HG02870 (cell line): ENCODE measurements at regions not wholly inside any gene's neighbourhood (a gene's known extent, or its start where the extent isn't known, plus 50 kb on each side); places are given as distances from the start of the nearest gene placed in this dataset.

ENCODE experiments used
- ATAC-seq: cut with Tn5 transposase; IDR thresholded peaks from one replicate; pipeline ENCODE4 v1.9.1; 2021; ENCODE audit warnings: mild to moderate bottlenecking, moderate library complexity; ENCODE audit not compliant: unreplicated experiment

- no peak for ATAC-seq
Observed at GRCh38 chr16:48105976-48106375, 49.8 kb downstream of the ABCC12 start.

- no peak for ATAC-seq
Observed at GRCh38 chr16:48105456-48105855, 50.3 kb downstream of the ABCC12 start.

DNA sequence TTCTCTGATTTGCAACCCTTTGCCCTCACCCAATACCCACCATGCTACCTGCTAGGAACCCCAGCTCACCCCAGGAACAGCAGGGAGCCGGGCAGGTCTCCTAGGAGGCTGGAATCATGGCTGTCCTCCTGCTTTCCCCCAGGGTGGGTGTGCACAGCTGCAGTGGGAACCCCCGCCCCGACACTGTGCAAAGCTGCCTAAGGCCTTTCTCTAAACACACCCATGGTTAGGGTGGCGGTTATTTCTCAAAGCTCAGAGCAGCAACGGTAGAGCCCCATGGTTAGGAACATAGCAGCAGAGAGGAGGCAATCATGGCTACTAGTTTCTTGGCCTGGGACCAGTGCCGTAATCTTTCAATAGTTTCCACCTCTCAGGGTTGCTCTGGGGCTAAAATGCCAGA lies 52.2 kb downstream of the ABCC12 start:
- no peak for ATAC-seq

DNA sequence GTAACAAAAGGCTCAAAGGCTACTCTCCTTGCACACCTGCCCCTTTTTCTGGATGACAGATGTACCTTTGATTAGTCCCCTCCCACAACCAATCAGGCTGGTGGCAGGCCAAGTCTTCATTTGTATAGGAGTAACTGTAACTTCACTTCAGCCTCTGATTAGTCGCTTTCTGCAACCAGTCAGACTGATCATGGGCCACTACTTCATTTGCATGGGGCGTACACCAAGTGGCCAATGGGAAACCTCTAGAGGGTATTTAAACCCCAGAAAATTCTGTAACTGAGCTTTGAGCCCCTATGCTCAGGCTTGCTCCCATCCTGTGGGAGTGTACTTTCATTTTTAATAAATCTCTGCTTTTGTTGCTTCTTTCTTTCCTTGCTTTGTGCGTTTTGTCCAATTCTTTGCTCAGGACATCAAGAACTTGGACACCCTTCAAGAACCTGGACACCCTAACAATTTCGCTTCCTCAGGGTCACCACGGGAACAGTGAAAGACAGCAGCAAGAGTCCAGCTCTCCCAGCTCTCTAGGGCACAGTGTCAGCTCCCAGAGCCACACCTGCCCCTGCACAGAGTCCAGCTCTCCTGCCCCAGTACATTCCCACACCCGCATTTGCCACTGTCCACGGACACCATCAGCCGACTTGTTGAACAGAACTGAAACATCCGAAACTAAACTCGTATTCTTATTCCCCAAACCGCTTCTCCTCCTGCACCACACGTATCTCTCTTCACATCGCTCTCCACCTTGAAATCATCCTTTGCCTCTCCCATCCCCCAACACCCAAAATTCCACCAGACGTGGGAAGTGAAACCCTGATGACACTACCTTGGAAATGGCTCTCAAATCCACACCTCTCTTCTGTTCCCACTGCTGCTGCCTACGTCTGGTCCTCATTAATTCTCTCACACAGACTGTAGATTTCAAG lies 53.4 kb downstream of the ABCC12 start:
- no peak for ATAC-seq

GRCh38 chr16:48101069-48101674 lies 54.6 kb downstream of the ABCC12 start:
- peak; percentile 86 for ATAC-seq

DNA sequence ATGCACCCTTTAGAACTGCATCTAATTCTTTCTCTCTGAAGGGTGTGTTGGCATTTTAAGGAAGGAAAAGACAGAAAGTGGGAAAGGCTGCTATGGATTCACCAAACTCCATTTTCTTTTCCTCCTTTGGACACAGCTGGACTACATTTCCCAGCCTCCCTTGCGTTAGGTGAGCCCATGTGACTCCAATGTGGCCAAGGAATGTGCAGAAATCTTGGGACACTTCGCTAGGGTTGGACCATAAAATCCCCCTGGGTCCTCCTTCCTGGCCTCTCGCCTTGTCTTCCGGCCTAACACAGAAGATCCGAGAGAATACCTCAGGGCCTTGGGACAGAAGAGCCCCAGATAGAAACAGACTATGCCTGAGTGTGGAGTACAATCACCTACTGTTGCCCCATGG lies 56.3 kb downstream of the ABCC12 start:
- no peak for ATAC-seq

GRCh38 chr16:48098472-48098871 lies 57.3 kb downstream of the ABCC12 start:
- no peak for ATAC-seq

DNA sequence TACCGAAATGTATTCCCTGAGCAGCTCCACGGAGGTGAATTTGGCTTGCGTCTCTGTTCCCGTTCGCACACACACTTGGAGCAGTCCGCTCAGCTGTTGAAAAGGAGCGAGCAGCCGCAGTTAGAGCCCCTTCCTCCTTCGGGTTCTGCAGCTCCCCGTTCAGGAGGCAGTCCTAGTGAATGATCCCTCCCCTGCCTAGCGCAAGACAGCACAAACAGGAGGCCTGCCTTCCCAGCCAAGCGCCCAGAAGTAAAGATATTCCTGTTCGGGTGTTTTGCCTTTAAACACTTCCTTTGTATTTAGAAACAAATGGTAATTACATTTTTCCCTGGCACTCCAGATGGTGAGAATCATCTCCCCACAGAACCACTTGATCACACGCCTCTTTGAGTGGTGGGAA lies 64.7 kb downstream of the ABCC12 start:
- ATAC-seq = no peak

DNA sequence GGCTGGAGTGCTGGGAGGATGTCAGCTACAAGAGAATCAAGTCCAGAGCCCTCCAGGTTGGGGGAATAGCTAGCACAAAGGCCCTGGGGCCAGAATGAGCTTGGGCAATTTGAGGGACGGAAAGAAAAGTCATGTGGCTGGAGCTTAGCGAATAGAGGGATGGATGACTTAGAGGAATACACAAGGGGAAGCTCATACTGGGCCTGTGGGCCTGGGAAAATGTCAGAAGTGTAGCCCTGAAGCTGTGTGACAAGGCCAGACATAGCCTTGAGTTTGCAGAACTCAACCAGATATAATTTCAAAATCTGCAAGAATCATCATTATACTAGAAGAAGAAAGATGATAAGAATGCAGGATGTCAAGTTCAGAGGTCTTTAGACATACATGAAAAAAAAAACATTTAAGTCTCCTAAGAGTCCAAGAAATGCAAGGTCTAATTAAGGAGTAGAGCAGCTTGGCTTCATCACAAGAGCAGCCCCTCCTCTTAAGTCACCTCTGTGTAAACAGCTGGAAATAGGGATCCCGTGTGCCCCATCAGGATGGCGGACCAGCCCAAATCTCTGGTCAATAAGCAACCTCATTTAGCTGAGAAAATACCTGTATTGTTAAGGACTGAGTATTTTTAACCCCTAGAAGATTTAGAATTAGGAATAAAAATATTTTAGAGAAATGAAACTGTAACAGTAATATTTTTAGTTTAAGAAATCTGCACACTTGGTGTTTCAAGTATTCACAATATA lies 66.6 kb downstream of the ABCC12 start:
- no peak for ATAC-seq

GRCh38 chr16:48087639-48088038 lies 68.2 kb downstream of the ABCC12 start:
- ATAC-seq = no peak

- no peak for ATAC-seq
Observed at GRCh38 chr16:48086422-48086821, 69.4 kb downstream of the ABCC12 start.

GRCh38 chr16:48085729-48086128 lies 70.1 kb downstream of the ABCC12 start:
- ATAC-seq = no peak

GRCh38 chr16:48084826-48085225 lies 71.0 kb downstream of the ABCC12 start:
- ATAC-seq = no peak

DNA sequence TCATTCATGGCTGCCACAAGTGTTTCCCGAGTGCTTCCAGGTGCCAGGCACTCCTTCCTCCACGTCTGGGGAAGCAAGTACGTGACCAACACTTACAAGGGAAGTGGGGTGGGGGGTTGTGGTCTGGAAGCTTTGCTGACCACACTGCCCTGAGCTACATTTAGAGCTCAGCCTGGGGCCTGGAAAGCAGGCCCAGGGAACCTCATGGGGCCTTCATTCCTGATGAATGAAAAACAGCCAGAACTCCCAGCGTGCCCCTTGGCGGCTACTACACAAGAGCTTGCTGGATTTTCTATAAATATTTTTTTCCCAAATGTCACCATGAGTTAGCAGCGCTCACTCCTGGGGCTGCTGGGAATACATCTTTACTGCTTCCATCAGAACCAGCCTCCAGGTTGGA lies 73.3 kb downstream of the ABCC12 start:
- ATAC-seq = no peak

GRCh38 chr16:48081656-48082055 lies 74.1 kb downstream of the ABCC12 start:
- no peak for ATAC-seq

GRCh38 chr16:48076455-48077012 lies 79.3 kb downstream of the ABCC12 start:
- no peak for ATAC-seq

GRCh38 chr16:48075398-48075797 lies 80.4 kb downstream of the ABCC12 start:
- no peak for ATAC-seq

DNA sequence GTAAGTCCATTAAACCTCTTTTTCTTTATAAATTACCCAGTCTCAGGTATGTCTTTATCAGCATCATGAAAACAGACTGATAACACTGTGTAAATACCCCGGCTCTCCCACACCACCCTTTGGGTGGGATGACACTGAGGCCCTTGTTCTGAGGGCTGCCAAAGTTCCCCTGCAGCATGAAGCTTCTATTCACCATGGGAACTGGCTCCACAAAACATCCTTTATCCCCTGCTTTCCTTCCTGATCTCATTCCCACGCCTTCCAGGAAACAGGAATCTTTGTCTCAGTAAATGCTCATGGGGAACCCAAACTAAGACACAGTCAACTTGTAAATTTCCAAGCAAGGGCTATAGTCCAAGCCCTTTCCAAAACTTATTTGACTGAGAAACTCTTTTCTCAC lies 88.4 kb downstream of the ABCC12 start:
- no peak for ATAC-seq

DNA sequence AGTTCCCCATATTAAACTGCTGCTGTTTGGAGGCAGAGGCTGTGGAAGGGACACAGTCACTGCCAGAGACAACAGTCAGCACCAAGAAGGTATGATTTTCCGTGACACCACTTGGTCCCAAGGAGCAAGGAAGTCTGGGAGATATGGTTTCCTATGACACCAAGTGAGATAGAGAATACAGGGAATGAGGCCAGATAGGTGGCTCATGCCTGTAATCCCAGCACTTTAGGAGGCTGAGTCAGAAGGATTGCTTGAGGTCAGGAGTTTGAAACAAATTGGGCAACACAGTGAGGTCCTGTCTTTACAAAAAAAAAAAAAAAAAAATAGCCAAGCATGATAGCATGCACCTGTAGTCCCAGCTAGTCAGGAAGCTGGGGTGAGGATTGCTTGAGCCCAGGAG lies 90.8 kb downstream of the ABCC12 start:
- ATAC-seq = no peak

DNA sequence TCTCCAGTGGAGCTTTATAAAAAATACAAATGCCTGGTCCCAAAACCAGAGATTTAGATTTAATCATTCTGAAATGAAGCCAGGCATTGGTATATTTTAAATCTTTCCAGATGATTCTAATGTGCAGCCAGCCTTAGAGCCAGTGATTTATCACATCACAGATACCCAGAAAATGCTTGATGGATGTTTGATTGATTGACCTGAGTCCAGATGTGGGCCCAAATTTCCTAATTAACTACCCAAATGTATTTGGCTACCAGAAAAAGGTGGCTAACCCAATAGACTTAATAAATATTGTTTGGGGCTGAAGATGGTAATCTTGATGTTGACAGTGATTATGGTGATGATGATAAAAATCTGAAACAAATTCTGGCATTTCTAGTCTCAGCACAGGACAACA lies 93.1 kb downstream of the ABCC12 start:
- no peak for ATAC-seq

DNA sequence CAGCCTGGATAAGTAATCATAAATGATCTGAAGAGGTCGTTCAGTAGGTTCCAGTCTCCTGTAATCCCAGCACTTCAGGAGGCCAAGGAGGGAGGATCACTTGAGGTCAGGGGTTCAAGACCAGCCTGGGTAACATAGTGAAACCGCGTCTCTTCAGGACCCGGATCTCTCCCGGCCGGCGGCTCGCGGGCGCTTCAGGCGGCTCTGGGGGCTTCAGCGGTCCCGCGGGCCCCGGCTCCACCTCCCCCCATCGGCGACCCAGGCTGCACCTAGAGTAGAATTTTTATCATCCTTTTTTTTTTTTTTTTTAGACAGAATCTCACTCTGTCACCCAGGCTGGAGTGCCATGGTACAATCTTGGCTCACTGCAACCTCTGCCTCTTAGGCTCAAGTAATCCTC lies 95.9 kb downstream of the ABCC12 start:
- ATAC-seq = no peak
